ENCODE measurements at regions not wholly inside any gene's neighbourhood (a gene's known extent, or its start where the extent isn't known, plus 50 kb on each side); places are given as distances from the start of the nearest gene placed in this dataset.

DNA sequence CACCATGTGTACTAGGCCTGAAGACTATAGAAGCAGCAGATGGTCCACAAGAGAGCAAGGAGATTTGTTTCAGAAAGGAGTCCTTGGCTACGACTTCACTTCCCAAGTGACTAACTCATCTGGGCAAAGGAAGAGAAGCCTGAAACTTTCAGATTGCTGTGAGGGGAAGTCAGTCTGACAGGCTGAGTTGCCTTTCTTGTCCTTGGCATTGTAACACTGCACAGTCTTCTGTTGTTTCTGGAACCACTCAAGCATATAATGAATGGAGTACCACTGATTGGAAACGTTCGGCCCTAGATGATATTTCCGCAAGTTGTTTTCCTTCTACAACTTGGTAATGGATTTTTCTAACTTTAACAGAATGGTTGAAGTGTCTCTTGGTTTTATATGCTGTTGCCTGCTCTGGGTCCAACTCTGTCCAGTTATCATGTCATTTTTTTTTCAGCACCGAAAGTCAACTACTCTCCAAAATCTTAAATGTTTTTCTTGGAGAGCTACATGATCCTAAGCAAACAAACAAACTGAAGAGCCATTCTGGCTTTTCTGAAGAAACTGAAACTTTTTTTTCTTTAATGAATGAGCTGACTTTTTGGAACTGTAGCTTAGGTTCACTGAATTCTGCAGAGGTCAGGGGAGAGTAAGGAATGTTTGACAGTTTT is 685.7 kb downstream of the MECOM start:
- POLR2A ChIA-PET, result no interaction called here
- no TSS peak for BruUV-seq (replicated peaks)

DNA sequence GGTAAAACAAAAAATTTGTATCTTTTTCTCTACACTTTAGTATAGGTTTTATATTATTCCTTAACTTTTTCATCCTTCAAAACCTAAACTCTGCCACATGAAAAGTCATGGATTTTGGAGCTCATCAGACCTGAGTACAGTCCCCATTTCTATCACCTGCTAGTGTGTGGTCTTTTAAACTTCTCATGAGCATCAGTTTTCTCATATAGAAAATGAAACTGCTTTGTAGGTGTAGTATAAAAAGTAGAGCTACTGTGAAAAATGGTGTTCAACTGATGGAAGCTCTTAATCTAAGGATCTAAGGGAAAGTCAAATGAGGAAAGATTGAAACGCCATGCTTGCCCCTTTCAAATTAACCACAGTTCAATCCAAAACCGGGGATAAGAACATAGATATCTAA is 686.5 kb downstream of the MECOM start:
- no peak for FAIRE-seq
- intact Hi-C loops (cut with micrococcal nuclease; ENCODE audit: unreplicated experiment), result no loop called here
- TF ChIP-seq SSRP1 (CRISPR knock-in tag; IDR thresholded peaks at IDR 0.05) (no peak), ZNF772 (CRISPR knock-in tag; IDR thresholded peaks at IDR 0.05) (no peak), SMC3 (IDR thresholded peaks at IDR 0.05; ENCODE audit: low read length) (no peak), ZBTB42 (CRISPR knock-in tag; IDR thresholded peaks at IDR 0.05) (no peak), REXO4 (CRISPR knock-in tag; IDR thresholded peaks at IDR 0.05; ENCODE audit: borderline replicate concordance) (no peak), THAP11 (CRISPR knock-in tag; IDR thresholded peaks at IDR 0.05) (no peak), CAMTA2 (CRISPR knock-in tag; IDR thresholded peaks at IDR 0.05; ENCODE audit: borderline replicate concordance) (no peak)
- TF ChIP-seq, protein P1, sequence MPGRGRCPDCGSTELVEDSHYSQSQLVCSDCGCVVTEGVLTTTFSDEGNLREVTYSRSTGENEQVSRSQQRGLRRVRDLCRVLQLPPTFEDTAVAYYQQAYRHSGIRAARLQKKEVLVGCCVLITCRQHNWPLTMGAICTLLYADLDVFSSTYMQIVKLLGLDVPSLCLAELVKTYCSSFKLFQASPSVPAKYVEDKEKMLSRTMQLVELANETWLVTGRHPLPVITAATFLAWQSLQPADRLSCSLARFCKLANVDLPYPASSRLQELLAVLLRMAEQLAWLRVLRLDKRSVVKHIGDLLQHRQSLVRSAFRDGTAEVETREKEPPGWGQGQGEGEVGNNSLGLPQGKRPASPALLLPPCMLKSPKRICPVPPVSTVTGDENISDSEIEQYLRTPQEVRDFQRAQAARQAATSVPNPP (CRISPR knock-in tag; IDR thresholded peaks at IDR 0.05), result no peak
- TF ChIP-seq, protein P2, sequence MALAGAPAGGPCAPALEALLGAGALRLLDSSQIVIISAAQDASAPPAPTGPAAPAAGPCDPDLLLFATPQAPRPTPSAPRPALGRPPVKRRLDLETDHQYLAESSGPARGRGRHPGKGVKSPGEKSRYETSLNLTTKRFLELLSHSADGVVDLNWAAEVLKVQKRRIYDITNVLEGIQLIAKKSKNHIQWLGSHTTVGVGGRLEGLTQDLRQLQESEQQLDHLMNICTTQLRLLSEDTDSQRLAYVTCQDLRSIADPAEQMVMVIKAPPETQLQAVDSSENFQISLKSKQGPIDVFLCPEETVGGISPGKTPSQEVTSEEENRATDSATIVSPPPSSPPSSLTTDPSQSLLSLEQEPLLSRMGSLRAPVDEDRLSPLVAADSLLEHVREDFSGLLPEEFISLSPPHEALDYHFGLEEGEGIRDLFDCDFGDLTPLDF (CRISPR knock-in tag; IDR thresholded peaks at IDR 0.05), result no peak

More for the DNA sequence above, 685.7 kb downstream of the MECOM start:
- no peaks in the 10 kb centered on the region for H3K79me2 ChIP-seq (ENCODE audit: insufficient read depth, low read length)
- ATAC-seq, result no peak
- 39% methylated on average over 5 of the region's 5 CpGs for WGBS (ENCODE audit: low lambda C conversion rate)
- TF ChIP-seq YEATS4 (CRISPR knock-in tag; IDR thresholded peaks at IDR 0.05; ENCODE audit: borderline replicate concordance) (no peak), ETV6 (CRISPR knock-in tag; conservative IDR thresholded peaks at IDR 0.05) (no peak), ZSCAN30 (CRISPR knock-in tag; IDR thresholded peaks at IDR 0.05) (no peak), PHF8 (CRISPR knock-in tag; IDR thresholded peaks at IDR 0.05) (no peak), ZNF24 (IDR thresholded peaks at IDR 0.05) (no peak), HMG20B (CRISPR knock-in tag; conservative IDR thresholded peaks at IDR 0.05) (no peak), ZNF598 (CRISPR knock-in tag; IDR thresholded peaks at IDR 0.05; ENCODE audit: borderline replicate concordance) (no peak), MBD4 (IDR thresholded peaks at IDR 0.05; ENCODE audit: borderline replicate concordance, low read length) (no peak), SMAD3 (CRISPR knock-in tag; IDR thresholded peaks at IDR 0.05) (no peak), SMAD9 (CRISPR knock-in tag; IDR thresholded peaks at IDR 0.05) (no peak), ZNF549 (CRISPR knock-in tag; IDR thresholded peaks at IDR 0.05) (no peak), TCF7L2 (IDR thresholded peaks at IDR 0.05; ENCODE audit: low read depth, low read length) (no peak), KDM3A (CRISPR knock-in tag; IDR thresholded peaks at IDR 0.05; ENCODE audit: low read depth) (no peak)
- TF ChIP-seq, protein P3, sequence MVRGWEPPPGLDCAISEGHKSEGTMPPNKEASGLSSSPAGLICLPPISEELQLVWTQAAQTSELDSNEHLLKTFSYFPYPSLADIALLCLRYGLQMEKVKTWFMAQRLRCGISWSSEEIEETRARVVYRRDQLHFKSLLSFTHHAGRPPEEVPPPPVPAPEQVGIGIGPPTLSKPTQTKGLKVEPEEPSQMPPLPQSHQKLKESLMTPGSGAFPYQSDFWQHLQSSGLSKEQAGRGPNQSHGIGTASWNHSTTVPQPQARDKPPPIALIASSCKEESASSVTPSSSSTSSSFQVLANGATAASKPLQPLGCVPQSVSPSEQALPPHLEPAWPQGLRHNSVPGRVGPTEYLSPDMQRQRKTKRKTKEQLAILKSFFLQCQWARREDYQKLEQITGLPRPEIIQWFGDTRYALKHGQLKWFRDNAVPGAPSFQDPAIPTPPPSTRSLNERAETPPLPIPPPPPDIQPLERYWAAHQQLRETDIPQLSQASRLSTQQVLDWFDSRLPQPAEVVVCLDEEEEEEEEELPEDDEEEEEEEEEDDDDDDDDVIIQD (CRISPR knock-in tag; IDR thresholded peaks at IDR 0.05; ENCODE audit: low read depth), result no peak
- no peaks in the 10 kb centered on the region for H3K9me3 ChIP-seq (ENCODE audit: low read length)
- no peaks in the 10 kb centered on the region for H3K4me1 ChIP-seq (ENCODE audit: insufficient read depth, low read length)
- H2AFZ ChIP-seq (ENCODE audit: low read length), result no peak overlapping the region
- no peak for FAIRE-seq
- intact Hi-C loops (cut with micrococcal nuclease; ENCODE audit: unreplicated experiment), result no loop called here
- H3K27me3 ChIP-seq (ENCODE audit: control insufficient read depth in 1 of 2, insufficient read depth in 2 of 2, low read length in 2 of 2), result no peaks in the 10 kb centered on the region
- no peak for DNase-seq (ENCODE audit: low spot score)
- H3K27ac ChIP-seq (ENCODE audit: extremely low read length, insufficient read depth, low read length), result no peak overlapping the region
- CTCF ChIA-PET (ENCODE audit: low intra/inter-chr PET ratio, low total read pairs), result no interaction called here
- H3K36me3 ChIP-seq (replicated peaks in 1 of 2; ENCODE audit: control insufficient read depth in 1 of 2, insufficient read depth in 2 of 2, low read length in 2 of 2), result no peaks in the 10 kb centered on the region
- H3K4me3 ChIP-seq (replicated peaks in 1 of 3; ENCODE audit: insufficient read depth in 1 of 3, low read depth in 2 of 3, low read length in 3 of 3), result no peak overlapping the region
- no peak overlapping the region for H3K4me2 ChIP-seq (ENCODE audit: low read depth, low read length)
- no peak overlapping the region for H3K9ac ChIP-seq (ENCODE audit: insufficient read depth, low read depth, low read length)
- no peaks in the 10 kb centered on the region for H4K20me1 ChIP-seq (ENCODE audit: insufficient read depth, low read length)
- in situ Hi-C loops (cut with HindIII; ENCODE audit: extremely low pct_ligation_motif_present, low pct_unique_long_range_greater_than_20kb), result no loop called here

More for the DNA sequence above, 686.5 kb downstream of the MECOM start:
- Histone ChIP-seq H3K4me3 (replicated peaks in 1 of 3; ENCODE audit: insufficient read depth in 1 of 3, low read depth in 2 of 3, low read length in 3 of 3) (no peak overlapping the region), H3K79me2 (ENCODE audit: insufficient read depth, low read length) (no peaks in the 10 kb centered on the region), H3K27ac (ENCODE audit: extremely low read length, insufficient read depth, low read length) (no peak overlapping the region), H3K4me1 (ENCODE audit: insufficient read depth, low read length) (no peaks in the 10 kb centered on the region), H3K4me2 (ENCODE audit: low read depth, low read length) (no peak overlapping the region), H2AFZ (ENCODE audit: low read length) (no peak overlapping the region), H4K20me1 (ENCODE audit: insufficient read depth, low read length) (no peaks in the 10 kb centered on the region), H3K9me3 (ENCODE audit: low read length) (no peaks in the 10 kb centered on the region), H3K27me3 (ENCODE audit: control insufficient read depth in 1 of 2, insufficient read depth in 2 of 2, low read length in 2 of 2) (no peaks in the 10 kb centered on the region), H3K36me3 (replicated peaks in 1 of 2; ENCODE audit: control insufficient read depth in 1 of 2, insufficient read depth in 2 of 2, low read length in 2 of 2) (no peaks in the 10 kb centered on the region), H3K9ac (ENCODE audit: insufficient read depth, low read depth, low read length) (no peak overlapping the region)
- POLR2A ChIA-PET, result no interaction called here
- 2% methylated on average over 2 of the region's 2 CpGs for WGBS (ENCODE audit: low lambda C conversion rate)
- no peak for DNase-seq (ENCODE audit: low spot score)
- CTCF ChIA-PET (ENCODE audit: low intra/inter-chr PET ratio, low total read pairs), result no interaction called here
- BruUV-seq (replicated peaks), result no TSS peak
- no peak for ATAC-seq
- in situ Hi-C loops (cut with HindIII; ENCODE audit: extremely low pct_ligation_motif_present, low pct_unique_long_range_greater_than_20kb), result no loop called here
